C4-2B (cell line): ENCODE measurements at regions not wholly inside any gene's neighbourhood (a gene's known extent, or its start where the extent isn't known, plus 50 kb on each side); places are given as distances from the start of the nearest gene placed in this dataset.

Experiments used
- CTCF ChIP-seq: fragments of 450-650 bp; conservative IDR thresholded peaks from 2 replicates; pipeline ENCODE4 v1.5.1; 2017; ENCODE audit warnings: mild to moderate bottlenecking
- ZFX ChIP-seq: fragments of 450-650 bp; IDR thresholded peaks from 2 replicates; pipeline ENCODE4 v1.6.1; 2017

GRCh38 chr10:75288140-75288711 lies 52.5 kb upstream of the COMTD1 start:
- TF ChIP-seq CTCF (no peak), ZFX (no peak)
